GM12864 (cell line): ENCODE measurements at regions not wholly inside any gene's neighbourhood (a gene's known extent, or its start where the extent isn't known, plus 50 kb on each side); places are given as distances from the start of the nearest gene placed in this dataset.

Source experiments
- DNase-seq: peaks from one replicate; pipeline ENCODE4 v3.0.0-alpha.2; 2011; ENCODE audit warnings: low read depth
- H3K4me3 ChIP-seq: 2 replicates; pipeline ENCODE4 v1.5.1; 2011; ENCODE audit warnings: mild to moderate bottlenecking, low read depth, low read length, control low read depth
- CTCF ChIP-seq: IDR thresholded peaks from 2 replicates; pipeline ENCODE4 v1.5.1; 2011; ENCODE audit warnings: low read depth, mild to moderate bottlenecking, moderate library complexity, low read length, control low read depth, inconsistent platforms; ENCODE audit errors: missing control alignments

GRCh38 chr5:60546207-60546606 is 153.8 kb downstream of the DEPDC1B start:
- no peak for TF ChIP-seq CTCF
- DNase-seq = no peak
- H3K4me3 ChIP-seq = no peak overlapping the region

- TF ChIP-seq CTCF = no peak
- no peak overlapping the region for H3K4me3 ChIP-seq
- no peak for DNase-seq
These were observed 154.4 kb downstream of the DEPDC1B start for GRCh38 chr5:60545551-60545950.

- no peak for DNase-seq
- no peak overlapping the region for H3K4me3 ChIP-seq
- no peak for TF ChIP-seq CTCF
These were observed 155.8 kb downstream of the DEPDC1B start for GRCh38 chr5:60544142-60544541.

GRCh38 chr5:60541980-60542379 is 158.0 kb downstream of the DEPDC1B start:
- H3K4me3 ChIP-seq = no peak overlapping the region; the same call in 1 of the 2 replicates
- no peak for DNase-seq
- no peak for TF ChIP-seq CTCF

GRCh38 chr5:60540856-60541805 is 158.8 kb downstream of the DEPDC1B start:
- TF ChIP-seq CTCF = no peak
- H3K4me3 ChIP-seq = no peak overlapping the region; the same call in 1 of the 2 replicates
- DNase-seq = no peak

GRCh38 chr5:60538955-60539866 is 160.8 kb downstream of the DEPDC1B start:
- TF ChIP-seq CTCF = no peak
- DNase-seq = no peak
- H3K4me3 ChIP-seq = no peak overlapping the region
